SK-N-SH treated with all-trans-retinoic acid at 6 μM for 48 hours (cell line): ENCODE measurements at regions not wholly inside any gene's neighbourhood (a gene's known extent, or its start where the extent isn't known, plus 50 kb on each side); places are given as distances from the start of the nearest gene placed in this dataset.

Source experiments
- ARNTL ChIP-seq: fragments of 450-650 bp; formaldehyde crosslinking; IDR thresholded peaks from 2 replicates; pipeline ENCODE4 v1.5.0; 2020; ENCODE audit warnings: low read depth, mild to moderate bottlenecking, moderate library complexity, borderline replicate concordance
- ZC3H10 ChIP-seq: fragments of 250-450 bp; sonication (Bioruptor Pico); IDR thresholded peaks from 2 replicates; pipeline ENCODE4 v1.5.1; 2021; ENCODE audit warnings: mild to moderate bottlenecking, moderate library complexity
- ZNF565 ChIP-seq: fragments of 450-650 bp; formaldehyde crosslinking; conservative IDR thresholded peaks from 2 replicates; pipeline ENCODE4 v1.5.0; 2020; ENCODE audit warnings: low read depth, mild to moderate bottlenecking, moderate library complexity
- TF ChIP-seq, protein P1 (sequence below): fragments of 250-450 bp; sonication (Bioruptor Pico); IDR thresholded peaks from 2 replicates; pipeline ENCODE4 v1.5.1; 2020; ENCODE audit warnings: low read depth, mild to moderate bottlenecking, moderate library complexity

DNA sequence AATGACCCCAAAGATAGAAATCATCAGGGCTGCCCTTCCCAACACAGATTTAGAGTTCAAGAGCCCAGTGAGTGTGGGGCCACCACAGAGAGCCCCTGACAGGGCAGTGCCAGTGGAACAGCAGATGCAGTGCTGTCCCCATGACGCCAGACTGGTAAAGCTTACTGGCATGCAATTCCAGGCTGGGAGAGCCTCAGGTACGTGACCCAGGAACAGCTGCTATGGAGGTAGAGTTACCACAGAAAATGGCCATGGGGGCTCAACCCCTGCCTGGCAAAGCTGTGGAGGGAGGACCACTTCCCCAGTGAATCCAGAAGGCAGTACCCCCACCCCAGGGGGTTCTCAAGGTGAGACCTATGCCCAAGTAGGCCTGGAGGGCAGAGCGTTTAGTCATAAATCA, 228.5 kb downstream of the POLR1F start:
- TF ChIP-seq, protein P1, sequence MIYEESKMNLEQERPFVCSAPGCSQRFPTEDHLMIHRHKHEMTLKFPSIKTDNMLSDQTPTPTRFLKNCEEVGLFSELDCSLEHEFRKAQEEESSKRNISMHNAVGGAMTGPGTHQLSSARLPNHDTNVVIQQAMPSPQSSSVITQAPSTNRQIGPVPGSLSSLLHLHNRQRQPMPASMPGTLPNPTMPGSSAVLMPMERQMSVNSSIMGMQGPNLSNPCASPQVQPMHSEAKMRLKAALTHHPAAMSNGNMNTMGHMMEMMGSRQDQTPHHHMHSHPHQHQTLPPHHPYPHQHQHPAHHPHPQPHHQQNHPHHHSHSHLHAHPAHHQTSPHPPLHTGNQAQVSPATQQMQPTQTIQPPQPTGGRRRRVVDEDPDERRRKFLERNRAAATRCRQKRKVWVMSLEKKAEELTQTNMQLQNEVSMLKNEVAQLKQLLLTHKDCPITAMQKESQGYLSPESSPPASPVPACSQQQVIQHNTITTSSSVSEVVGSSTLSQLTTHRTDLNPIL (CRISPR knock-in tag): no peak
- no peak for TF ChIP-seq ZC3H10 (CRISPR knock-in tag)
- TF ChIP-seq ARNTL (CRISPR knock-in tag): no peak
- TF ChIP-seq ZNF565 (CRISPR knock-in tag): no peak
